Neural cell (in vitro differentiated cells): ENCODE measurements at regions not wholly inside any gene's neighbourhood (a gene's known extent, or its start where the extent isn't known, plus 50 kb on each side); places are given as distances from the start of the nearest gene placed in this dataset.

Source experiments
- CTCF ChIP-seq: fragments of 450-650 bp; IDR thresholded peaks from 2 replicates; pipeline ENCODE4 v1.5.1; 2014; ENCODE audit warnings: antibody characterized with exemption, mild to moderate bottlenecking, moderate library complexity; ENCODE audit not compliant: poor library complexity, severe bottlenecking
- EP300 ChIP-seq: fragments of 450-650 bp; conservative IDR thresholded peaks from 2 replicates; pipeline ENCODE4 v1.6.1; 2014; ENCODE audit warnings: antibody characterized with exemption, mild to moderate bottlenecking, moderate library complexity; ENCODE audit not compliant: poor library complexity, severe bottlenecking
- EZH2 ChIP-seq: fragments of 200-600, 300-800 bp; shearing (Covaris generic), sonication (generic); IDR thresholded peaks from 2 replicates; pipeline ENCODE4 v1.6.1; 2014; ENCODE audit warnings: antibody characterized with exemption, low read length, borderline replicate concordance, mild to moderate bottlenecking; ENCODE audit not compliant: insufficient read depth, poor library complexity, severe bottlenecking
- MXI1 ChIP-seq: fragments of 450-650 bp; conservative IDR thresholded peaks from 2 replicates; pipeline ENCODE4 v1.6.1; 2014; ENCODE audit warnings: antibody characterized with exemption, mild to moderate bottlenecking; ENCODE audit not compliant: poor library complexity, severe bottlenecking
- POLR2AphosphoS5 ChIP-seq: IDR thresholded peaks from 2 replicates; pipeline ENCODE4 v1.6.1; 2012
- RAD21 ChIP-seq: fragments of 450-650 bp; conservative IDR thresholded peaks from 2 replicates; pipeline ENCODE4 v1.6.1; 2014; ENCODE audit warnings: antibody characterized with exemption, mild to moderate bottlenecking, moderate library complexity
- REST ChIP-seq: IDR thresholded peaks from 2 replicates; pipeline ENCODE4 v1.6.1; 2012; ENCODE audit warnings: borderline replicate concordance
- SMC3 ChIP-seq: fragments of 450-650 bp; conservative IDR thresholded peaks from 2 replicates; pipeline ENCODE4 v1.6.1; 2014; ENCODE audit warnings: antibody characterized with exemption, mild to moderate bottlenecking, moderate library complexity; ENCODE audit not compliant: poor library complexity
- TAF1 ChIP-seq: IDR thresholded peaks from 2 replicates; pipeline ENCODE4 v1.6.1; 2012; ENCODE audit warnings: low read depth

- no peak for TF ChIP-seq CTCF
- TF ChIP-seq TAF1 = no peak
- no peak for TF ChIP-seq EZH2
- TF ChIP-seq POLR2AphosphoS5 = no peak
- no peak for TF ChIP-seq RAD21
- no peak for TF ChIP-seq REST
- TF ChIP-seq EP300 = no peak
- no peak for TF ChIP-seq SMC3
- no peak for TF ChIP-seq MXI1
These were observed 124.8 kb upstream of the PTCH1 start for GRCh38 chr9:95641586-95641985.
